ENCODE measurements at regions not wholly inside any gene's neighbourhood (a gene's known extent, or its start where the extent isn't known, plus 50 kb on each side); places are given as distances from the start of the nearest gene placed in this dataset.

- TF ChIP-seq ZBTB33 (IDR thresholded peaks at IDR 0.05), result no peak
Observed at GRCh38 chr4:10761903-10762302, 77.3 kb upstream of the CLNK start (continued).

GRCh38 chr4:10760086-10760485 is 75.5 kb upstream of the CLNK start:
- Histone ChIP-seq H3K9ac (ENCODE audit: low read depth in 1 of 2, low read length in 2 of 2) (no peak overlapping the region), H3K36me3 (ENCODE audit: control insufficient read depth in 4 of 4, insufficient read depth in 3 of 4, low read depth in 1 of 4, low read length in 3 of 4) (no peaks in the 10 kb centered on the region), H3K9me3 (ENCODE audit: control insufficient read depth in 4 of 4, low read length in 3 of 4) (no peaks in the 10 kb centered on the region), H3K4me1 (ENCODE audit: control insufficient read depth in 4 of 4, insufficient read depth in 4 of 4, low read length in 3 of 4) (no peaks in the 10 kb centered on the region), H3K27me3 (ENCODE audit: control insufficient read depth in 4 of 4, insufficient read depth in 4 of 4, low read length in 3 of 4) (no peaks in the 10 kb centered on the region), H3K4me3 (ENCODE audit: low read depth in 1 of 3, low read length in 3 of 3) (no peak overlapping the region), H3K27ac (ENCODE audit: low read depth in 1 of 2, low read length in 2 of 2) (no peak overlapping the region)
- TF ChIP-seq CTCF (IDR thresholded peaks at IDR 0.05; ENCODE audit: low read depth, low read length, missing input control), result no peak
- no peak for TF ChIP-seq SP1 (IDR thresholded peaks at IDR 0.05)
- no peak for TF ChIP-seq HNF4G (IDR thresholded peaks at IDR 0.05)
- TF ChIP-seq HNF4A (conservative IDR thresholded peaks at IDR 0.05), result no peak
- TF ChIP-seq RAD21 (IDR thresholded peaks at IDR 0.05), result no peak
- no peak for TF ChIP-seq GABPA (IDR thresholded peaks at IDR 0.05 in 1 of 2, conservative IDR thresholded peaks at IDR 0.05 in 1 of 2)
- TF ChIP-seq, protein P1, sequence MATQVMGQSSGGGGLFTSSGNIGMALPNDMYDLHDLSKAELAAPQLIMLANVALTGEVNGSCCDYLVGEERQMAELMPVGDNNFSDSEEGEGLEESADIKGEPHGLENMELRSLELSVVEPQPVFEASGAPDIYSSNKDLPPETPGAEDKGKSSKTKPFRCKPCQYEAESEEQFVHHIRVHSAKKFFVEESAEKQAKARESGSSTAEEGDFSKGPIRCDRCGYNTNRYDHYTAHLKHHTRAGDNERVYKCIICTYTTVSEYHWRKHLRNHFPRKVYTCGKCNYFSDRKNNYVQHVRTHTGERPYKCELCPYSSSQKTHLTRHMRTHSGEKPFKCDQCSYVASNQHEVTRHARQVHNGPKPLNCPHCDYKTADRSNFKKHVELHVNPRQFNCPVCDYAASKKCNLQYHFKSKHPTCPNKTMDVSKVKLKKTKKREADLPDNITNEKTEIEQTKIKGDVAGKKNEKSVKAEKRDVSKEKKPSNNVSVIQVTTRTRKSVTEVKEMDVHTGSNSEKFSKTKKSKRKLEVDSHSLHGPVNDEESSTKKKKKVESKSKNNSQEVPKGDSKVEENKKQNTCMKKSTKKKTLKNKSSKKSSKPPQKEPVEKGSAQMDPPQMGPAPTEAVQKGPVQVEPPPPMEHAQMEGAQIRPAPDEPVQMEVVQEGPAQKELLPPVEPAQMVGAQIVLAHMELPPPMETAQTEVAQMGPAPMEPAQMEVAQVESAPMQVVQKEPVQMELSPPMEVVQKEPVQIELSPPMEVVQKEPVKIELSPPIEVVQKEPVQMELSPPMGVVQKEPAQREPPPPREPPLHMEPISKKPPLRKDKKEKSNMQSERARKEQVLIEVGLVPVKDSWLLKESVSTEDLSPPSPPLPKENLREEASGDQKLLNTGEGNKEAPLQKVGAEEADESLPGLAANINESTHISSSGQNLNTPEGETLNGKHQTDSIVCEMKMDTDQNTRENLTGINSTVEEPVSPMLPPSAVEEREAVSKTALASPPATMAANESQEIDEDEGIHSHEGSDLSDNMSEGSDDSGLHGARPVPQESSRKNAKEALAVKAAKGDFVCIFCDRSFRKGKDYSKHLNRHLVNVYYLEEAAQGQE (IDR thresholded peaks at IDR 0.05), result no peak
- TF ChIP-seq YY1 (IDR thresholded peaks at IDR 0.05), result no peak
- TF ChIP-seq, protein P2, sequence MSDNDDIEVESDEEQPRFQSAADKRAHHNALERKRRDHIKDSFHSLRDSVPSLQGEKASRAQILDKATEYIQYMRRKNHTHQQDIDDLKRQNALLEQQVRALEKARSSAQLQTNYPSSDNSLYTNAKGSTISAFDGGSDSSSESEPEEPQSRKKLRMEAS (IDR thresholded peaks at IDR 0.05), result no peak
- no peak for TF ChIP-seq RXRA (IDR thresholded peaks at IDR 0.05)
- TF ChIP-seq FOXA2 (IDR thresholded peaks at IDR 0.05), result no peak
- no peak for TF ChIP-seq EGR1 (IDR thresholded peaks at IDR 0.05; ENCODE audit: low read depth in 2 of 2)
- no peak for TF ChIP-seq NR2F2 (IDR thresholded peaks at IDR 0.05)
- no peak for TF ChIP-seq TAF1 (conservative IDR thresholded peaks at IDR 0.05)
- no peak for TF ChIP-seq FOXA1 (IDR thresholded peaks at IDR 0.05)
- no peak for TF ChIP-seq ZBTB33 (IDR thresholded peaks at IDR 0.05)
- DNase-seq (ENCODE audit: low spot score), result no peak
- 67% methylated on average over 3 of the region's 3 CpGs for WGBS

Data from liver (tissue), 8 donors.